Pulmonary artery endothelial cell (primary cell): ENCODE measurements at regions not wholly inside any gene's neighbourhood (a gene's known extent, or its start where the extent isn't known, plus 50 kb on each side); places are given as distances from the start of the nearest gene placed in this dataset.

ENCODE experiments used
- DNase-seq: peaks from one replicate; pipeline ENCODE4 v3.0.0-alpha.2; 2011; ENCODE audit warnings: low read depth, low spot score

DNA sequence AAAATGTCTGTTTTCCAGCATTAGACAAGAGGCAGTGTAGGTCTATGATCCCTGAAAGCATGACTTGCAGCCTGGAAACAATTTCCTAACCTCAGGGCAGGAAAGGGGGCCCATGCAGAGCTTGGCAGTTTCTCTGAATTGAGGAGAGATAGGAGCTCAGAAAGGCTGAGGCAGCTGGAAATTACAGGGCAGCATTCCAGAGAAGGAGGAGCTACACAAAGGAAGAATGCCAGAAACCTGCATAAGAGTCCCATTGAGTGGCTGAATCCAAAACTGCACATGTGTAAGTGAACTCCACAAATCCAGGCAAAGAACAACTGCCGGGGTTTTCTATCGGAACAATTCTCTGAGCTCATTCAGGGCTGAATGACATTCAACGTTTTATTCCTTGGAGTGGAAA, 346.8 kb downstream of the PIK3R1 start:
- DNase-seq, result no peak

DNA sequence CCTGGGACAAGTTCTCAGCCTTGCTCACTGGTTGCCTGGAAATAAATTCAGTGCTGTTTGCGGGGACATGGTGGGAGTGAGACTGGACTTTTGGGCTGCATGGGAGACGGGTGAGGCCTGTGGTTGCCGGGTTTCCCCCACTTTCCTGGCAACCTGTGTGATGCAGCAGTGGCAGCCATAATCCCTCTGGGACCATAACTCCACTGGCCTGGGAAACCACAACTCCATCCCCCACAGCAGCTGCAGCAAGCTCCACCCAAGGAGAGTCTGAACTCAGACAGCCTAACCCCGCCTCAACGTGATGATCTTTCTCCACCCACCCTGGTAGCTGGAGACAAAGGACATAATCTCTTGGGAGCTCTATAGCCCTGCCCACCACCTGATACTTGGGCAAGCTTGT, 349.9 kb downstream of the PIK3R1 start:
- DNase-seq, result no peak

DNA sequence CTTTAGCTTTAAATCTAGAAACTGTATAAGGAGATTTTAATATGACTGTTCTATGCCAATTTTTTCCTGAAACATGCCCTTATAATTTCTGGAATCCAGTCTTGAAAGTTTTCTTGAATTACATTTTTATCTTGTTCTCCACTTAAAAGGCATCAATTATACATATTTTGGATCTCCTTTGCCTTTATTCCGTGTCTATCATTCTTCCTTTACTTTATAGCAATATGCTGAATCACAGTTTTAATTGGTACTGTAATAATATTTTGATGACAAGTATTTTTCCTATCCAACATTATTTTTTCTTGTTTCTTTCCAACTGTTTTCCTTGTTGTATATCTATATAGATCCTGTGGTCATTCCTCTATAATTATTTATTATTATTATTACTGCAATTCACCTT, 361.2 kb downstream of the PIK3R1 start:
- DNase-seq, result no peak

DNA sequence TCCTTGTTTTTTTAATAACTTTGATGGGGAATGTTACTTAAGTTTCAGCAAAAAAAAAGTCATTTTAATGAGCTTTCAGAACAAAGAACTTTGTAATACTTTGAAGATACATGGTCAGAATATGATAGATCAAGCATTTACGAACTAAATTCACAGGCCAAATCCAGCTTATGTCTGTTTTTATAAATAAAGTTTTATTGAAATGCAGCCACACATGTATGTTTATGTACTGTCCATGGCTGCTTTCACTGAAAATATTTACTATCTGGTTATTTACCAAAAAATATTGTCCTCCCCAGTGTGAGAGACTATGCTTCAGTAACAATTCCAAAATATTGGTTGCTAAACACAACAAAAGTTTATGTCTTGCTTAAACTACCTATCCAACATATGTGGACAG, 366.7 kb downstream of the PIK3R1 start:
- no peak for DNase-seq

DNA sequence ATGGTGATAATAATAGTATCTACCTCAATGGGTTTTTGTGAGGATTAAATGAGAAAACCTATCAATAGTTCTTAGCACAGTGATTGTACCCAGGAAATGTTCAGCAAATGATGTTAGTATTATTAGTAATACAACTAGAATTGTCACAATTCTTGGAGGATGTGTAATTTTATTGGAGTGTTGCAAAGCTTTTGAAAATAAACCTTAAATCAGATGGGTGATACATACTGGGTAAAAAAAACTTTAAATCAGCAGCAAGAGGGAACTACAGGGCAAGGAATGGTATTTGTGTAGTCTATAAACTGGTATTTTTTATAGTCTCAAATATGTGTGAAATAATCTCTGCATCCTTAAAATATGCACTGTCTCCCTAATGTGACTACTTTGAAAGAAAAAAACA, 371.6 kb downstream of the PIK3R1 start:
- no peak for DNase-seq

DNA sequence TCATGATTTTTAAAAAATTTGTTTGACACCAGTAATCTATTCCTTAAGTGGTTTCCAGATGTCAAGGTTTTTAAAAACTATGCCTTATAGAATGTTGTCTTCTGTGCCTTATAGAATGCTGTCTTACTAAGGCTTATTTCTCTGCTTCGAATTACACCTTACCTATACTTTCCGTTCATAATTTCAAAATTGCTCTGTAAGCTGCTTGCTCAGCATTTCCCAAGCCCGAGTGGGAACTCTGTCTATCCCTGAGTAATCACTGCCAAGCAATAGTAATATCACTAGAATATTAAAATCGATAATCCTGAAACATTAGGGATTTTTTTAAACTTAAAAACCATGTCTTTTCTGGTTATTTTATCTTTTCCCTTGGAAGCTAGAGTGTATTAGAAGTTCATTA, 376.3 kb downstream of the PIK3R1 start:
- DNase-seq, result no peak

DNA sequence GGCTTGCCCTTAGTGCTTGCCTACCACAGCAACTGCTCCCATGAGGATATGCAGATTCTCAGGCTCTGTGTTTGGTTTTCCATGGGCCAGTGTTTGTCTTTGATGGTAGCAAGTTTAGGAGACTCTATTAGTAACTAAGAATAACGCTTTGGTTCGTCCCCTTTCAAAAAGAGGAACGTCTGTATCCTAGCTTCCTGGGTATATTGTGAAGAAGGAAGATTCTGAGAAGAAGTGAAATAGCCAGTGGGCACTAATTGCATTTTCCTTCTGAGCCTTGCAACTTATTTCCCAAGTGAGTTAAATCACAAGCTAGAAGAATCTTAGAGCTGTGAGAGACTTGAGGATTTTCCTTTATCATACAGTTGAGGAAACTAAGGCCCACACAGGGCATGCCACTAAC, 376.8 kb downstream of the PIK3R1 start:
- DNase-seq, result no peak

DNA sequence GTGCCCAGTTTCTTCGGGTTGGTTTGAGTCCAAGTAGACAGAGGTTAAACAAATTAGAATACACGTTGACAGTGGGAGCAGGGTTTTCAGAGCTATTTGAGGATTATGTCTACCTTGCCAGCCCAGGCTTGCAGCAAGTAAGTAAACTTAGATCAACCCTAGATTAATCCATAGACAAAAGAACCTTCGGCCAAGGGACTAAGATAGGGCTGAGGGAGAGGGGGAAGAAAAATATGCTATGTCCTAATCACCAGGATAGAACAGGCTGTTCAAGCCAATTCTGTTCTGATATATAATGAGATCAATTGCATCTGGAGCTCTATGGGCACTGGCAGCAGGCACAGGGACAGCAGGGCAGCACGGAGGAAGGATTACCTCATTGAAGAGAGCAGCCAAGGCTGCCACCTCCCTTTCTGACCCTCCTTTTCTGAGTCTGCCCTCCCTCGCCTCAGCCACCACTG, 377.7 kb downstream of the PIK3R1 start:
- DNase-seq, result no peak

DNA sequence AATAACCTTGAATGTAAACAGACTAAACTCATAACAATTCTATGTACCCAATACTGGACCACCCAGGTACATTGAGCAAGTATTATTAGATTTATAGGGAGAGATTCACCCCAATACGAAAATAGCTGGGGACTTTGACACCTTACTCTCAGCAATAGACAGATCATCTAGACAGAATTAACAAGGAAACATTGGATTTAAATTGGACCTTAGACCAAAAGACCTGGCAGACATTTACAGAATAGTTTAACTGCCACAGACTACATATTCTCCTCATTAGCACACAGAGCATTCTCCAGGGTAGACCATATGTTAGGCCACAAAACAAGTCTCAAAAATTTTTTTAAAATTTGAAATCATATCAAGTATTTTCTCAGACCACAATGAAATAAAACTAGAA, 397.4 kb downstream of the PIK3R1 start:
- no peak for DNase-seq

DNA sequence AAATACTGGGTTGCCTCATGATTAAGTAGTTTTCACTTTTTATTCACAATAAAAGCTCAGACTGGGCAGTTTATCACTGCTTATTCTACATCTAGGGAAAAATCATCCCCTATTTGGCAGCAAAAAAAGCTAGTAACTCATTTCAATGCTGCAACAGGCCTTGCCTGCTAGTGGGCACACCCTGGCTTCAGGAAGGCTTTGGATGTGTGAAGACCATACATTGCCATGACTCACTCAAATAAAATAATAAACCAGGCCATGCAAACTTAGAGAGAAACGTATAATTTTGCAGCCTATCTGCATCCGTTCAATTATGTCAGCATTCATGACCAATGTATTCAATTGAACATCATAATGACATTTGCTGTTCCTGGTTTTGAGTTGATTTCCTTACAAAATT, 402.9 kb downstream of the PIK3R1 start:
- DNase-seq, result no peak

DNA sequence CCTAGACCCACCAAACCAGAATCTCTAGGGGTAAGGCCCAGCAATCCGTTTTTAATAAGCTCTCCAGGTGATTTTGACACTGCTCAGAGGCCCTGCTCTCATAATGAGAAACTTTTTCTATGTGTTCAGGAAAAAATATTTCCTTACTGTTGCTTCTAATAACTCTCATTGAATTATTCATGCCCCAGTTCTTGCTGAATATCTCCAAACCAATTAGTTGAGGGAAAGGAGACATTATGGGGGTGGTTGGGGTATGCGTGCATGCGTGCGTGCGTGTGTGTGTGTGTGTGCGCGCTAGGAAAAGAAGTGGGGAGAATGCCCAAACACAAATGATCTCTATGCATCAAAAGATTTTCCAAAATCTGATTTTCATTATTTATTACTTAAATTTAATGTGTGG, 411.4 kb downstream of the PIK3R1 start:
- no peak for DNase-seq

DNA sequence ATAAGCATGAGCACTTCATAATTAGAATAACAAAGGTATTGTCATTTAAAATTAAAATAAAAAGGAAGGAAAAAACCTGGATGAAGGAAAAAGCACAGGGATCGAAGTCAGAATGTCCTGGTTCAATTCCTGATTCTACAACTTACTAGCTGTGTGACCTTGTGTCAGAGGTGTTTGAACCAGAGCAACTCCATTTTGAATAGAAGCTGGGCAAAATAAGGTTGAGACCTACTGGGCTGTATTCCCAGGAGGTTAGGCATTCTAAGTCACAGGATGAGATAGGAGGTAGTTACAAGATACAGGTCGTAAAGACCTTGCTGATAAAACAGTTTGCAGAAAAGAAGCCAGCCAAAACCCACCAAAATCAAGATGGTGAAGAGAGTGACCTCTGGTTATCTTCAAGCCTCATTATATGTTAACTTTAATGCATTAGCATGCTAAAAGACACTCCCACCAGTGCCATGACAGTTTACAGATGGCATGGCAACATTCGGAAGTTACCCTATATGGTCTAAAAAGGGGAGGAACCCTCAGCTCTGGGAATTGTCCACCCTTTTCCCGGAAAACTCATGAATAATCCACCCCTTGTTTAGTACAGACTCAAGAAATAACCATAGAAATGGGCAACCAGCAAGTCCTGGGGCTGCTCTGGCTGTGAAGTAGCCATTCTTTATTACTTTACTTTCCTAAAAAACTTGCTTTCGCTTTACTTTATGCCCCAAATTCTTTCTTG, 412.7 kb downstream of the PIK3R1 start:
- DNase-seq, result no peak

DNA sequence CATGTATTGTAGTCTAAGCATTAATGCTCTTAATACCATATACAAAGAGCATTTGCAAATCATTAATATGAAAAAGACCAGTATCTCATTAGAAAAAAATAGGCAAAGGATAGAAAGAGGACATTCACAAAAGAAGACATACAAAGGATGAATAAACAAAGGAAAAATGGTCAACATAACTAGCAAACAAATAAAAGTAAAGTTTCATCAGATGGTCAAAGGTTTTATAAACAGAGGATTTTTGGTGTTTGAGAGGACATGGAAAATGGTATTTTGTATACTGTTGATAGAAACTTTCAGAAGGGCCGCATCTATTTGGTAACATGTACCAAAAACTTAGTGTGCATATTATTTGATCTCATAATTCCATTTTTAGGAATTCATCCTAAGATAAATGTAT, 414.8 kb downstream of the PIK3R1 start:
- DNase-seq, result no peak

DNA sequence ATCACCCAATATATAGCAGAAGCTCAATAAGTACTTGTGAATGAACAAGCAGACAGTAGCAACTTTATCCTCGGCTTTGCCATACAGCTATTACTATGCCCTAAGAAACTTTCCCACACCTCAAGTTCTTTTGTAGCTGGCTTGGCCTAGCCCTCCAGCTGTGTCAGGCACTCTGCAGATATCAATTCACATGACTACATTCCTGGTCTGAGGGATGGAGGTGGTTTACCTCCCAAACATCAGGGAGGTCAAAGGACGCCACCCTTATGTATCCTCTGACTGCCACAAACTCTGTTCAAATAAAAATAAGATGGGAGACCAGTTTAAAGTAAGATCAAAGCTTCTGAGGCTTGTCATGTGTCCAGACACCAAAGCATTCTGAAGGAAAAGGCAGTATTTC, 416.3 kb downstream of the PIK3R1 start:
- DNase-seq, result no peak

DNA sequence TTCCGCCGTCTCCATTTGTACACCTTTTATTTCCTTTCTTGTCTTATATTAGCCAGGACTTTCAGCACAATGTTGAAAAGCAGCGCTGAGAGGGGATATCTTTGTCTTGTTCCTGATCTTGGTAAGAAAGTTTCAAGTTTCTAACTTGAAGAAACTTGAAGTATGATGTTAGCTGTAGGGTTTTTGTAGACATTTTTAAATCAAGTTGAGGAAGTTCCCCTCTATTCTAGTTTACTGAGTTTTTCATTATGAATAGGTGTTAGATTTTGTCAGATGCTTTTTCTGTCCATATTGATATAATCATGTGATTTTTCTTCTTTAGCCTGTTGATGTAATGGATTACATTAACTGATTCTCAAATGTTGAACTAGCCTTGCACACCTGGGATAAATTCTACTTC, 425.7 kb downstream of the PIK3R1 start:
- DNase-seq, result no peak

DNA sequence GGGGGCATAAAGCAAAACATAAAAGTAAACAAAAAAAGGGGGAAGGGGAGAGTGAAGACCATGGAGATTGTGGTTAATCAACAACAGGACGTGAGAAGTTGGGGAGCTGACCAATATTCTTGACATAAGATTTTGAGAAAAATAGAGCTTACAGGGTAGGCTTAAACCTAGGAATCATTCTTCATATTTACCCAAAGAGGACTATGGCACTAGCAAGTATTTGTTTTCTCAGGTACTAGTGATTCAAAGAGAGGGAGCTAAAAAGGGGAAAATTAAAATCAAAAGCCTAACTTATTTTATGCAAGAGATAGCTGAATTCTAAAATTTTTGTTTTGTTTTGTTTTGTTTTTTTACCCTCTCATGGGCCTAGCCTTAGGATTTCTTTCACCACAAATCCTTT, 427.5 kb downstream of the PIK3R1 start:
- DNase-seq, result no peak

DNA sequence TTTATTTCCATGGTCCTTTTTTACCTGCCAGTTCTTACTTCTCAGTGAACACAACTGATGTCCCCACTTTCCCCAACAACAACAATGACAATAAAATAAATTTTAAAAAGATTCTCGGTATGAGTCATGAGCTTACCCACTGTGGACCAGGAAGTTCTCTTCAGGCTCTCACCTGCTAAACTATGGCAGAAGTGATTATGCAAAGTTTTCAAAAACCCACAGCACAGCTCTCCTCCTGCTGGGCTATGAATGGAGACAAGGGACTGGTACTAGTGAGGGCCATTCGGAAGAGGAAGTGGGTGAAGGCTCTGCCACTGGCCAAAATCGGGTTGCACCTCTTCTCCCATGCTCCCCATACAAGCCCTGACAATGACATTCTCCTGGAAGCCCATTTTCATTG, 429.4 kb downstream of the PIK3R1 start:
- no peak for DNase-seq

DNA sequence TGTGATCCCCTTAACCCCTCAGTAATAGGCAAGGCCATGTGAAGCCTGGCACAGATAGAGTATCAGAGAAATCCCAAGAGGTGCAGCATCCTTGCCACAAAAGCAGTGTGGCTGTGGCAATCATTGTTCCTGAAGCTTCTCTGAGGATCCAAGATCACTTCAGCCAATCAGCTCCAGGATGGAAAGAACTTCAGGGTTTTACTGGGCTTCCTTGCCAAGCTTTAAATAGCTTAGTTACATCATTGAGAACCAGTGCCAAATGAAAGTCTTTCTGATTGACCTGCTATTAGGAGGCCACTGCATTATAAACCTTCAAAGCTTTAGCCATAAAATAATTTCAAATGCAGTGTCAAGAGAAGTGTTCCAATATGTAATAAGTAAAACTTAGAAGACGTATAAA, 430.6 kb downstream of the PIK3R1 start:
- DNase-seq, result no peak

DNA sequence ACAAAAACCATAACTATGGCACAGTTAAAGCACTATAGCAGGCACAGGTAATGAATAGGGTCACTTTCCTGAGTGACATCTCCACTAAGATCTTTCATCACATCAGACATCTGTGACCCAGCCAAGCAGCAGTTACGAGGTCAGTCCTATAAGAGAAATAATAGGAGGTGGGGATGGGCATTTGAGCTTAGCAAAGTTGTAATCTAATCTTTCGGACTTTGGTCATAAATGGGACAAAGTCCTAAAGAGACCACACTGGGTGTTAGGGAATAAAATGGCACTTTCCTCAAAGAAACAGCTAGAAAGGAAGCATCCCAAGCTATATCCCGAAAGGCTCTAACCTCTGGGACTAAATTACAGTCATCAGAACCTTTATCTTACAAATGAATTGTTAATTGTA, 432.2 kb downstream of the PIK3R1 start:
- DNase-seq, result no peak

DNA sequence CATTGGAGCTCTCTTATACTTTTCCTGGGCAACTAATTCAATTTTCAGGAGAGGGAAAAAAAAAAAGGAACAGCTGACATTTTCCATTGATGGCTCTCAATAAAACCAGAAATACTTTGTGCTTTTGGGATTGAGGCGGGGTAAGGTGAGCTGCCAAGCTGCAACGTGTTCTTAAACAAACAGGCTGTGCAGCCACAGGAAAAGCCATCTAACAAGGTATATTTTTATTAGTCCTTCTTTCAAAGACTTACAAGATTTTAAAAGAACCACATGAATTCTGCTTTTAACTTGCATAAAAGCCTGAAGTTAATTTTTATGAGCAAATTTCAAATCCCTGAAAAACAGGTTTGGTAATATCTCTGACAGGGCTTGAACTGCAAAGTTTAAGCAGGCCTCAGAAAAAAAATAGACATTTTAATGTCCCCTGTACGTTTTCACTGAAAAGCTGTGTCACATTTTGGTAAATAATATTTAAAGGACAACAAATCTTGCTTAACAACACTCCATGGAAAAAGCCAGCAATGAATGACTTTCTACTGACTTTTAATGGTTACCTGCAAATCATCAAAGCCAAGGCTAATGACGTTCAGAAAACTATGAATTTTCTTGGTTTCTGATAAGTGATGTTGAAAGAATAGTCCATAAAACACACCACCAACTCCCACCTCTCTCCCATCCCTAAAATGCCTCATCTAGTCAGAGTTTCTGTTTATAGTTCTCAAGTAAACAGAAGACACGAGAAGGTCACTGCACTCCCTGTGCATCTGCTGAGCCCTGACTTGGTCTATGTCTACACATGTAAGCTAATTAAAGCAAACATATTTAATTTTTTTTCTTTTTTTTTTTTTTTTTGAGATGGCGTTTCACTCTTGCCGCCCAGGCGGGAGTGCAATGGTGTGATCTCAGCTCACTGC, 433.6 kb downstream of the PIK3R1 start:
- DNase-seq, result no peak

DNA sequence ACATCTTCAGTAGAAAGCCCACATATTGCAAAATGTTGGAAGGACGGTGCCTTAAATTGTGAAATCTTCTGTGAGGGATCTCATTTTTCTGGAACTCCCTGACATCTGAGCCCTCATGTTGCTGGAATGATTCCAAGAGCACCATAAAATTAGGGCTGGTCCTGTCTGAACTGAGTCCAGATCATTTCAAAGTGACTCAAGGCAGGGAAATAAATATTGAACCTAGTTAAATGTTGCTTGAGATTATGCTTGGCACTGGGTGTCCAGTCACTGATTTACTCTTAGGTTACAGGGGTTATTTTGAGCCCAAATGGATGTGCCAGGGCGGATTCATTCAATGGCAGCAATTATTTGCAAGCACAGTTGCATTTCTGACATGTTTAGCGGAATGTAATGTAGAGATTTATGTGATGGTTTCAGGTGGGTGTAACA, 437.0 kb downstream of the PIK3R1 start:
- DNase-seq, result no peak

DNA sequence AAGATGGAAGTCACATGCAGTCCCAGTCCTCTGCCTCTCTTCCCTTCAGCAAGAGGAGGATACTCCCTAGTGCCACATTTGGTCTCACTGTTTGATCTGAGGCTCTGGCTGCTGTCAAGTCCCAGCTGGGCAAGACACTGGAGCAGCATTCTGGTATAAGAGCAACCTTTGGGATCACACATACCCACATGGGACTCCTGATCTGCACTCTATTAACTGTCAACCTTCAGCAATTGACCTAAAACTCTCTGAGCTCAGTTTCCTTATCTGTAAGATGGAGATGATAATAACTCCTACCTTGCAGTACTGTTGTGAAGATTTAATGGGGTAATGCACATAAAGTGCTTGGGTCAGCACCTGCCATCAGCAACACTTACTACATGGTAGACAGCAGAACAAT, 437.9 kb downstream of the PIK3R1 start:
- DNase-seq, result no peak
